GM21723 (cell line): ENCODE measurements at regions not wholly inside any gene's neighbourhood (a gene's known extent, or its start where the extent isn't known, plus 50 kb on each side); places are given as distances from the start of the nearest gene placed in this dataset.

Experiments
- ATAC-seq: cut with Tn5 transposase; IDR thresholded peaks from one replicate; pipeline ENCODE4 v1.9.1; 2021; ENCODE audit warnings: mild to moderate bottlenecking, moderate library complexity; ENCODE audit not compliant: unreplicated experiment

- no peak for ATAC-seq
These were observed 103.8 kb upstream of the MED13L start for GRCh38 chr12:116381240-116381743.

GRCh38 chr12:116381744-116382685 lies 104.5 kb upstream of the MED13L start:
- no peak for ATAC-seq

GRCh38 chr12:116382686-116383530 lies 105.4 kb upstream of the MED13L start:
- ATAC-seq, result no peak

- ATAC-seq, result no peak
These were observed 106.7 kb upstream of the MED13L start for GRCh38 chr12:116384175-116384574.

- ATAC-seq, result no peak
These were observed 107.4 kb upstream of the MED13L start for GRCh38 chr12:116384691-116385485.

GRCh38 chr12:116385486-116386217 lies 108.2 kb upstream of the MED13L start:
- ATAC-seq, result no peak

- ATAC-seq, result no peak
These were observed 111.8 kb upstream of the MED13L start for GRCh38 chr12:116389326-116389725.

GRCh38 chr12:116389990-116390389 lies 112.5 kb upstream of the MED13L start:
- ATAC-seq, result no peak

GRCh38 chr12:116390401-116391335 lies 113.2 kb upstream of the MED13L start:
- no peak for ATAC-seq

GRCh38 chr12:116391501-116391900 lies 114.0 kb upstream of the MED13L start:
- no peak for ATAC-seq

GRCh38 chr12:116392061-116392460 lies 114.6 kb upstream of the MED13L start:
- ATAC-seq, result no peak

GRCh38 chr12:116393255-116393654 lies 115.8 kb upstream of the MED13L start:
- ATAC-seq, result no peak

- no peak for ATAC-seq
These were observed 116.6 kb upstream of the MED13L start for GRCh38 chr12:116393859-116394650.

- no peak for ATAC-seq
These were observed 117.9 kb upstream of the MED13L start for GRCh38 chr12:116395396-116395795.

GRCh38 chr12:116397148-116397547 lies 119.7 kb upstream of the MED13L start:
- ATAC-seq, result no peak

- ATAC-seq, result no peak
These were observed 120.7 kb upstream of the MED13L start for GRCh38 chr12:116398193-116398592.

GRCh38 chr12:116399055-116399454 lies 121.6 kb upstream of the MED13L start:
- no peak for ATAC-seq
